Aorta (tissue), 5 donors: ENCODE measurements at regions not wholly inside any gene's neighbourhood (a gene's known extent, or its start where the extent isn't known, plus 50 kb on each side); places are given as distances from the start of the nearest gene placed in this dataset.

Experiments
- ATAC-seq: fragments of 200-7000 bp; cut with Tn5 transposase; one replicate; pipeline ENCODE4 v1.9.1; 2022; ENCODE audit warnings: moderate library complexity; ENCODE audit not compliant: low FRiP score
- DNase-seq, 2 donors: peaks; one replicate each; pipeline ENCODE4 v3.0.0-alpha.2; 2020
- H3K27ac ChIP-seq, 2 donors: one replicate each; pipeline ENCODE4 v1.5.1; 2013; ENCODE audit warnings: low read length in 2 of 2, mild to moderate bottlenecking in 2 of 2, moderate library complexity in 2 of 2, control low read depth in 1 of 2, inconsistent platforms in 1 of 2, low read depth in 1 of 2
- H3K27me3 ChIP-seq, 2 donors: one replicate each; pipeline ENCODE4 v1.6.1; 2013; ENCODE audit warnings: control low read depth in 1 of 2, low read length in 1 of 2, mild to moderate bottlenecking in 1 of 2, moderate library complexity in 1 of 2; ENCODE audit not compliant: insufficient read depth in 2 of 2, control insufficient read depth in 1 of 2
- H3K36me3 ChIP-seq, 2 donors: one replicate each; pipeline ENCODE4 v1.6.1; 2013; ENCODE audit warnings: control low read depth in 1 of 2, low read length in 1 of 2, mild to moderate bottlenecking in 1 of 2; ENCODE audit not compliant: insufficient read depth in 2 of 2, control insufficient read depth in 1 of 2
- H3K4me1 ChIP-seq, 2 donors: one replicate each; pipeline ENCODE4 v1.6.1; 2013; ENCODE audit warnings: low read length in 2 of 2, control low read depth in 1 of 2, mild to moderate bottlenecking in 1 of 2, moderate library complexity in 1 of 2; ENCODE audit not compliant: insufficient read depth in 2 of 2, control insufficient read depth in 1 of 2
- H3K4me3 ChIP-seq, 2 donors: one replicate each; pipeline ENCODE4 v1.5.1; 2013; ENCODE audit warnings: low read length in 2 of 2, control low read depth in 1 of 2, mild to moderate bottlenecking in 1 of 2
- H3K9me3 ChIP-seq: one replicate; pipeline ENCODE4 v1.6.1; 2013; ENCODE audit warnings: mild to moderate bottlenecking, low read length; ENCODE audit not compliant: control insufficient read depth
- WGBS, 2 donors: extraction: QIAGEN DNeasy Blood & Tissue Kit; methylation state at CpG; one replicate each; pipeline ENCODE4 v1.1.7; 2013; 5-methylcytosine and 5-hydroxymethylcytosine counted together
- intact Hi-C, 2 donors: fragments of 100-400 bp; cut with DNase I; formaldehyde crosslinking; loops; one replicate each; pipeline versions ENCODE4 v1.14.2 to v1.15.0; 2022
- donor health status: healthy with polysubstance abuse.
- donor health status: Bipolar disorder and iron deficiency.
- donor health status: DM: no; HTN: no; CAD: no.
- donor health status: DM: no; HTN: no; CAD: no.
- donor health status: DM: yes; HTN: yes; CAD: no.

DNA sequence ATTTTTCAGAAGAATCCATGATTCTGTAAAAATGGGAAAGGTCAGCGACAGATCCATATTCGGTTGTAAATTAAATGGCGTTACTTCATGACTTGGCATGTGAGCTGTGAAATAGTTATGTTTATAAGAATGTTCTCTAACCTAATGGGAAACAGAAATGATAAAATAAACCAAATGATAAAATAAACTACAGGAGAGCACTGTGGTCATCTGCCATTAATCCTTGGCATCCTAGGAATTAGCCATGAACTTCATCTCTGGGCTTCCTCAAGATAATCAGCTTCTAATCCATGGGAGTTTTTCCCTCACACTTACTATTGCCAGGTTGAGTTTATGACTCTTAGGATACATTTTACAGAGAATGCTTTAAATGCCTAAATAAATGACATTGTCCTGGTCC, 94.6 kb upstream of the SLC30A5 start:
- H3K4me1 ChIP-seq: no peaks in the 10 kb centered on the region
- DNase-seq (no peak), ATAC-seq (no peak)
- H3K9me3 ChIP-seq: no peaks in the 10 kb centered on the region
- no peak overlapping the region for H3K27ac ChIP-seq
- WGBS, 2 donors: 83 to 92% methylated on average over 3 of the region's 3 CpGs
- no peaks in the 10 kb centered on the region for H3K27me3 ChIP-seq
- no peaks in the 10 kb centered on the region for H3K36me3 ChIP-seq
- intact Hi-C loops: no loop called here
- no peak overlapping the region for H3K4me3 ChIP-seq

DNA sequence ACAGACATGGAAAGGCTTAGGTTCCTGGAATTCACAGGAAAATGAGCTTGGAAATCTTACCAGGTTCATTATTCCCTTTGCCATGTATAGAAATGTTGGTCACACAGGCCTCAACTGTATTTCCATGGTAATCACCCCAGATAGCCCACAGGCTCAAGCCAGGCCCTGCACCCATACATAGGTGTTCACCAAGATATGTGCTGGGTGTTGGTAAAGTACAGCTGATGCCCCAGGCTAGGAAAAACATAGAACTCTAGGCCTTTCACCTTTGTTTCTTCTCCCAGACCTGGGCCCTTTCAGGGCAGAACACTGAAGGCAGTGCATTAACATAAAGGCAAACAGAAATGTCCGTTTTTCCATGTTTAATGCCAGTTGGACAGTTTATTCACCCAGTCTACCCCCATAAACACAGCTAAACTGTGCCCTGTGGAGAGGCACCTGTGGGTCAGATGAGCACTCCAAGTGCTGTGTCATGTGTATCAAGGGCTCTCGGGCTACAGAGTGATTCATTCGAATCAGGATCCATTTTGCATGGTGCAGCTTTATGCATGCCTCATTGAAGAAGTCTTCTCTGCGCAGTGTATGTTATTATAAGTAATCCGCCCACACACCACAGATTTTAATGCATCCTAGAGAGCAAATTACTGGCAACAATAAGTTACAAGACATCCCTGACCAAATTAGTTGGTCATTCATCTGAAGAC, 93.4 kb upstream of the SLC30A5 start:
- intact Hi-C loops: no loop called here
- Histone ChIP-seq H3K27ac (no peak overlapping the region), H3K27me3 (no peaks in the 10 kb centered on the region), H3K4me3 (no peak overlapping the region), H3K36me3 (no peaks in the 10 kb centered on the region), H3K4me1 (no peaks in the 10 kb centered on the region), H3K9me3 (no peaks in the 10 kb centered on the region)
- ATAC-seq: no peak
- no peak for DNase-seq
- 87 to 91% methylated on average over 5 of the region's 5 CpGs for WGBS, 2 donors

DNA sequence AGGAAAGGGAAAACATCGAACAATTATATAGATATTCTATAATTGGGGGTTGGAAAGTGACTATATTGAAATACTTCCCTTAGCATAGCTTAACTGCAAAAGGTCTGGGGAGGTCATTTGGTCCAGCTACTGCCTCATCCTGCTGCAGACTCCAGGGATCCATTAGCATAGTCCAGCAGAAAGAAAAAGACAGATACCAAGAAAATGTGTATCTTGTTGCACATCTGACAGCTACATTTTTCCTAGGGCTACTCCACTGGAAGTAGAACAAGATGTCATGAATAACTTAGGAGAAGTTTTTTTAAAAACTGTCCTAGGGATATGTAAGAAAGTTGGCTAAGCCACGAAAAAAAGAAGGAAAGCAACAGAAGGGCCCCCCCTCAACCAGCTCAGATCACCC, 92.9 kb upstream of the SLC30A5 start:
- Histone ChIP-seq H3K4me1 (no peaks in the 10 kb centered on the region), H3K27me3 (no peaks in the 10 kb centered on the region), H3K36me3 (no peaks in the 10 kb centered on the region), H3K9me3 (no peaks in the 10 kb centered on the region), H3K27ac (no peak overlapping the region), H3K4me3 (no peak overlapping the region)
- 75 to 84% methylated on average over 2 of the region's 2 CpGs for WGBS, 2 donors
- ATAC-seq (no peak), DNase-seq (no peak)
- intact Hi-C loops: no loop called here

DNA sequence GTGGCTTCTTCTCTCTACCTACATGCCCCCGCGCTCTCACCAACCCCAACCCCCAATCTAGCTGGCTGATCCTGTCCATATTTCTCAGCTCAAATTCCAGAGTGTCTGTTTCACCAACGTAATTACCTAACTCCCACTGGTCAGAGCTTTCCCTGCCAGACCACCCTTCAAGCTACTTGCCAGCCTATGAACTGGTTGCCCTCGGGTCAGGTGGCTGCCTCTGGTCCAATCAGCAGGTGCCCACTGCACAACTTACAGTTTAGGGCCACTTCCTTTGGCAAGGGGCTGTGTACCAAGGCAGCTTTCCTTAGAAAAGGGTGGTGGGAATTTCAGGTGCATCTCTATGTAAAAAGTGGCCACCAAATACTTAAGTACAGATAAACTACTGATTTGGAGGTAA, 92.2 kb upstream of the SLC30A5 start:
- Histone ChIP-seq H3K27ac (no peak overlapping the region), H3K36me3 (no peaks in the 10 kb centered on the region), H3K4me1 (no peaks in the 10 kb centered on the region), H3K27me3 (no peaks in the 10 kb centered on the region), H3K9me3 (no peaks in the 10 kb centered on the region), H3K4me3 (no peak overlapping the region)
- DNase-seq (no peak), ATAC-seq (no peak)
- WGBS, 2 donors: 80 to 83% methylated on average over 4 of the region's 4 CpGs
- intact Hi-C loops: no loop called here

DNA sequence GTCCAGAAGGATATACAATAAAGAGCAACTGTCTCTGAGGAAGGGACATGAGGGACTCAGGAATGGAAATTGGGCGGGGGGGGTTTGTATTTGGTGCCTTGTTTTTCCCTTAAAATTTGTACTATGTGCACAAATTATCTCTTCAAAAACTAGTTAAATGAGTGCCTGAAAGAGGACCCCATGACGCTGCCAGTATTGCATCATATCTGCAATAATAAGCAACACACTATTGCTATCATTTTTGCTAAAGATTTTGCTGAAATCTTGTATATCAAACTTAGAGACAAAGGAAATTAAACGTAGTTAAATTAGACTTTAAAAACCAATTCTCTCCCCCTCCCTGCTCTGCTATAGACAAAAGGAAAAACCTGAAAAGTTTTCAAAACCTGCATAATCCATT, 89.7 kb upstream of the SLC30A5 start:
- H3K36me3 ChIP-seq: no peaks in the 10 kb centered on the region
- H3K27me3 ChIP-seq: no peaks in the 10 kb centered on the region
- ATAC-seq (no peak), DNase-seq (no peak)
- no peak overlapping the region for H3K4me3 ChIP-seq
- intact Hi-C loops: no loop called here
- H3K9me3 ChIP-seq: no peaks in the 10 kb centered on the region
- H3K4me1 ChIP-seq: no peaks in the 10 kb centered on the region
- 81 to 83% methylated on average over 3 of the region's 3 CpGs for WGBS, 2 donors
- no peak overlapping the region for H3K27ac ChIP-seq

DNA sequence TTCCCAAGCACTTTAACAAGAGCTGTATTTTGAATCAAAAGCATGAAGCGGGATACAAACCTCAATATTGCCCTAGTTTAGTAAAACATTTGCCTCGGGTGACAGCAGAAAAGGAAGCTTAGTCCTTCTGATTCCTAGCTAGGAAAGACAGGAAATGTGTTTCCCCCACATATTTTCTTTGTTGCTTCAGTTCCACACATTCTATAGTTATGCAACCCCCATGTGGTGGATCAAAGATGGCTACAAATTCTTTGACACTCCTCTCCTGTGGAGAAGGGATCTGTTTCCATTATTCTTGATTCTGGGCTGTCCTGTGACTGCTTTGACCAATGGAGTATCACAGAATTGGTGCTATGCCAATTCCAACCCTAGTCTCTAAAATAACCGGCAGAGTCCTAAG, 89.1 kb upstream of the SLC30A5 start:
- no peak overlapping the region for H3K4me3 ChIP-seq
- H3K27ac ChIP-seq: no peak overlapping the region
- H3K9me3 ChIP-seq: no peaks in the 10 kb centered on the region
- intact Hi-C loops: no loop called here
- 69 to 83% methylated on average over 3 of the region's 3 CpGs for WGBS, 2 donors
- H3K36me3 ChIP-seq: no peaks in the 10 kb centered on the region
- no peaks in the 10 kb centered on the region for H3K27me3 ChIP-seq
- DNase-seq (no peak), ATAC-seq (no peak)
- H3K4me1 ChIP-seq: no peaks in the 10 kb centered on the region

DNA sequence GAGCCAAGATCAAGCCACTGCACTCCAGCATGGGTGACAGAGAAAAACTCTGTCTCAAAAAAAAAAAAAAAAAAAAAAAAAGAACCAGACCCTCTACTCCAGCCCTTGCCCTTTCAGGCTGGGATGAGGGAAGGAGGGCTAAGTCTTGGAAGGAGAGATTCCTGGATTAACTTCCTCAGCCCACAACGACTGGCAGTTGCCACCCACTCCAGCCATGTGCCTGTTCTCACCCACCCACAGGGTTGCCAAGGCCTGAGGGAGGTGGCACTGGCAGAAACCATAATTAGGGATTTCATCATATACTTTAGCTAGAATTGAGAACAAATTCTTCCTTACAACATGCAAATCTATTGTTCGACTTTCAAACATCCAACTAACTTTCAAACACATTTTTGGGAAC, 87.8 kb upstream of the SLC30A5 start:
- intact Hi-C loops: no loop called here
- Histone ChIP-seq H3K36me3 (no peaks in the 10 kb centered on the region), H3K4me1 (no peaks in the 10 kb centered on the region), H3K4me3 (no peak overlapping the region), H3K27ac (no peak overlapping the region), H3K27me3 (no peaks in the 10 kb centered on the region), H3K9me3 (no peaks in the 10 kb centered on the region)
- 63 to 78% methylated on average over 2 of the region's 2 CpGs for WGBS, 2 donors
- ATAC-seq (no peak), DNase-seq (no peak)

DNA sequence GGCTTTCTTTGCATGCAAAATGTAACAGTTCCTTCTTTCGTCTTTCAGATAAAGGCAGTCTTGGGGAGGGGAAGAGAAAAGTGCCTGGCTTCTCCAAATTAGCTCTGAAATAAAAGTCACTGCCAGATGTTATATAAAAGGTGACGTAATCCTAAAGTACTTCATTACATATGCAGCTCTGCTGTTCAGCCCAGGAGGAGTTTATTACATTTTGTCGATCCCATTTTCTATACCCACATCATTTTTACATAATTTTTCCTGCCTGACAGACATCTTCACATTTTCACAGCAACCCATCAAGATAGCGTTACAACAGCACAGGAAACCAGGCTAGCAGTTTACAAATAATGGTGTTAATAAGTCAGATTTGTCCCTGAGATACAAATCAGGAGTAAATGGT, 86.7 kb upstream of the SLC30A5 start:
- H3K4me1 ChIP-seq: no peaks in the 10 kb centered on the region
- intact Hi-C loops: no loop called here
- no peak overlapping the region for H3K4me3 ChIP-seq
- H3K9me3 ChIP-seq: no peaks in the 10 kb centered on the region
- no peak overlapping the region for H3K27ac ChIP-seq
- DNase-seq (no peak), ATAC-seq (no peak)
- no peaks in the 10 kb centered on the region for H3K27me3 ChIP-seq
- 27 to 36% methylated on average over 4 of the region's 4 CpGs for WGBS, 2 donors
- no peaks in the 10 kb centered on the region for H3K36me3 ChIP-seq

DNA sequence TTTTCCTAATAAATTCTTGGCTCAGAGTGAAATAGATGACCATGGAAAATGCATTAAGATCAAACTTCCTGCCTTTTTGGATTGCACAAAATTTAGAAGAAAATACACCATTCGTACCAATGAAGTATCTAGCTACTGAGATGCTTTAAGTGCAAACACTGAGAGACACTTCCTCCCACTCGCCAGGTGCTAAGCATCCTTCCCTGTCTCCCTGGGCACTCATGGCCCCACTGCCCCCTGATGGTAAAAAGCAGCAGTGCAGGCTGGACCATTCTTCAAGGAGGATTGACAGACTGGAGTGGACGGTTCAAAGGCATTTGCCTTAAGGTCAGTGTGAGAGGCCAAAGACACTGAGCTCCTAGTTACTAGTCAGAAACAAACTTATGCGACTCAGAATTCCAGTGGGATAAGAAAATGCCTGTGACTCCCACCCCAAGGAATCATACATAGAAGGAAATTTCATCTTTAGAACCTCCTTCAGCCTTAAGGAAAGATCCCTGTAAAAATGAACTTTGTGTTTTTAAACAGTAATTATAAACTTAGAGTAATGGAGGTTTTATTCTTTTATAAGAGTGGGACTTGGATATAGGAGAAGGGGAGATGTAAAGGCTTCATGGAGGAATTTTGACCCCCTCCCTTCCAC, 86.0 kb upstream of the SLC30A5 start:
- H3K36me3 ChIP-seq: no peaks in the 10 kb centered on the region
- no peak overlapping the region for H3K4me3 ChIP-seq
- DNase-seq (peak; percentile 50 to 79), ATAC-seq (peak; percentile 77)
- H3K27me3 ChIP-seq: no peaks in the 10 kb centered on the region
- WGBS, 2 donors: 31 to 37% methylated on average over 4 of the region's 4 CpGs
- no peak overlapping the region for H3K27ac ChIP-seq
- no peaks in the 10 kb centered on the region for H3K4me1 ChIP-seq
- intact Hi-C loops: no loop called here
- H3K9me3 ChIP-seq: no peaks in the 10 kb centered on the region
